Left hindlimb (tissue), 1 donor: ENCODE measurements at regions not wholly inside any gene's neighbourhood (a gene's known extent, or its start where the extent isn't known, plus 50 kb on each side); places are given as distances from the start of the nearest gene placed in this dataset.
A peak's percentile ranks its signal among the peaks of the same experiment; 100 is the strongest.

ENCODE experiments used
- DNase-seq: peaks from one replicate; pipeline ENCODE4 v3.0.0-alpha.2; 2018

DNA sequence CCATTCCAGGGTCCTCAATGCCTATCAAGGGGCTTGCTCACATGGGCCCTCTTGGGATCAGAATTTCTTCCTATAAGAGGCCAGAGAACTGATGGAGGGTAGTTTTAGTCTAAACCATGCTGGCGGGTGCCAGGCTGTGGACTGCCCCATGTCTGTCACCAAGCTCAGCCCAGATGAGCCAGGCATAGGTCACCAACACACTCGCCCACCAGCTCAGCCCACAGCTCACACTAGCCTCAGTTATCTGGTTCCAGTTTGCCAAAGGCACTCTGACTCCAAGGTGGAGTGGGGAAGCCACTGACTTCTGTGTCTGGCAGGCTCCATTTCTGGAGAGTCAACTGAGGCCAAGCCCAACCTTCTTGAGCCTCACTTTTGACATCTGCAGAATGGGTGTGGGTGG is 50.7 kb upstream of the INSYN1 start:
- no peak for DNase-seq

DNA sequence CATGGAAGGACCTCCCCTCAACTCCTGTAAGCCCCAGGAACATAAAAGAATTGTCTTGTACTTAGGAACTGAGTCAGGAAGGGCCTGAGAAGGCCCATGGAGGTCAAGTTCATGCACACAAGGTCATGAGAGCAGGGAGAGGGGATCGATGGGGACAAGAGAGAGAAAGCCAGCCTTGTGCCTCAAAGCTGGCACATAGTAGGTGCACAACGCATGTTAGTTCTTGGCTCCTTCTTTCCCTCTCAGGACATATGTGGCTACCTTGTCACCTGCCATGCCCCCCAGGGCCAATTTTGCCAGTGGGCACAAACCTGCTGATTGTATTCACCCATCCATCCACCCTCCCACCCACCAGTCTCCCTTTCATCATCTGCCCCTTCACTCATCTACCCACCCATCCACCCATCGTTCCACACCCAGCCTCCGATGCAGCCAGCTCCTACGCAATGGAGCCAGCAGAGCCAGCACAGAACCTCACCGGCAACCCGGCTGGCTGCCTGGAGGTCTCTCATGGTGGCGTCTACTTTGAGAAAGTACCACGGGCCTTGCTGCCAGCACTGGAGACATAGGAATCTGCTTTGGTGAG is 52.4 kb upstream of the INSYN1 start:
- no peak for DNase-seq

DNA sequence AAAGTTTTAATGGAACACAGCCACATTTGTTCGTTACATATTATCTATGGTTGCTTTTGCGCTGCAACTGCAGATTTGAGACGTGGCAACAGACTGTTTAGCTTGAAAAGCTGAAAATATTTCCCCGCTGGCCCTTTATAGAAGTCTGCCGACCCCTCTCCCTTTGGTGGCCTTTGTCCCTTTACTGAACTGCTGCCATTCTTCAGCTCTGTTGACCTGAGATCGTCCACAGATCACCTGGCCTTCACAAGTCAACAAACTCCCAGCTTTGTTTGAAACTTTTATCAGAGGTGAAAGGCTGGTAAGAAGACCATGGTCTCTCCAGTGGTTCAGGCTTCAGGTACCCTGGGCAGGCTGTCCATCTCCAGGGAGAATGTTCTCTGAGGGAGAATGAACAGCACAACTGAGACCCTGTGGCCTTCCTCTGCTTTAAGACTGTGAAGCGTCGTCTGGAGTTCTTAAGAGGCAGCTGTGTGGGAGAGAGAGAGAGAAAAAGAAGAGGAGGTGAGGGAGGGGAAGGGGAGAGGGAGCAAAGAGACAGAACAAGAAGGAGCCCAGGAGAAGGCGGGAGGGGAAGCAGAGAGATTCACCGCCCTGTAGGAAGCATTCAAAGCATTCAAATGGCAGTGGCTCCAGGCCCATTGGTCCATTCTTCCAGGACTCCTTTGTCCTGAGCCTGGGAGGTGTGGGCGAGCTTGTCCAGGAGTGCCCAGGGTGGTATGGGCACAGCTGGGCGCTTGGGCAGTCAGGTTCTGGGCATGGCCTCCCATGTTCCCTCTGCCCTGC is 53.7 kb upstream of the INSYN1 start:
- no peak for DNase-seq

DNA sequence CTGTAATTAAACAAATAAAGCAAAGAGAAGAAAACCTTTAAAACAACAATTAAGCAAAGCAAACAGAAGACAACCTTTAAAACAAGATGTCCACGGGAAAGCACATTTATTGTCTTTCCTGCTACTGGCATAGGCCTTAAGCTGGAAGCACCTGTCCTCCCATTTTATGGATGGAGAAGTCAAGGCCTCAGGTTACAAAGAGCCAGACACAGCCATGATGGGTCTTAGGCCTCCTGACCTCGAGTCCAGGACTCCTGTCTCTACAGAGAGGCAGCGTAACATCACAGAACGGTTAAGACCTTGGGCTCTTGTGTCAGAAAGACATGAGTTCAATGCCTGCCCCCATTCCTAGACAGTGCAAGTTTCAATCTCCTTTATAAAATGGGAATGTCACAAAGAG is 54.7 kb upstream of the INSYN1 start:
- no peak for DNase-seq

DNA sequence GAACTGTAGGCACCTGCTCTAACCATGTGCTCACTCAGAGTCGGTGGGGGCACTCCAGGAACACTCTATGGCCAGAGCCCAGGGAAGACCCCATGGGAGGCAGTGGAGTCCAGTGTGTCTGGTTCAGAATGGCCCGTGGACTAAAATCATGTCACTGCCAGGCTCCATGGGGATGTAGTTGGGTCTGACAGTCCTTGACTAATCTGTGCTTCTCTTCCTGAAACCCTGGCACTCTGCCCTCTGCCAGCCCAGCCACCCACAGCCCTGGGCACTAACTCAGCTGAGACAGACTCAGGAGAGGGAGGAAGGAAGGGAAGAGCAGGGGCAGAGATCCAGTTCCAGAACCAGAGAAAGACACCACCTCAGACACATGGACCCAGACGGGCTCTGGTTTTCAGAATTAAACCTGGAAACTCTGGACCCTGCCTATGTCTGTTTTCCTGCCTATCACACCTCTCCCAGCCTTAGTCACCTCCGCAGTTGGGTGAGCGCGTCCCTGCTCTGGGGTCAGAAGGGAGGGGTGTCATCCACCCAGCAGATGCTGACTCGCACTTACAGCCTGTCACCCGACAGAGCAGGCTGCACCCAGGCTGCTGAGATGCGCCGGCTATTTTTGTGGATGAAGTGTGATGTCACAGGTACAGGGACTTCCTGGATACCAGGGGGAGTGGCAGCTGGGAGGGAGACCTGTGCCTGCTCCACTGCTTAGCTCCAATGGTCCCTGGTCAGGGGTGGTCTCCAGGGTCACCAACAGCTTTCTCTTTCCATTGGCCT is 56.8 kb upstream of the INSYN1 start:
- DNase-seq = no peak

DNA sequence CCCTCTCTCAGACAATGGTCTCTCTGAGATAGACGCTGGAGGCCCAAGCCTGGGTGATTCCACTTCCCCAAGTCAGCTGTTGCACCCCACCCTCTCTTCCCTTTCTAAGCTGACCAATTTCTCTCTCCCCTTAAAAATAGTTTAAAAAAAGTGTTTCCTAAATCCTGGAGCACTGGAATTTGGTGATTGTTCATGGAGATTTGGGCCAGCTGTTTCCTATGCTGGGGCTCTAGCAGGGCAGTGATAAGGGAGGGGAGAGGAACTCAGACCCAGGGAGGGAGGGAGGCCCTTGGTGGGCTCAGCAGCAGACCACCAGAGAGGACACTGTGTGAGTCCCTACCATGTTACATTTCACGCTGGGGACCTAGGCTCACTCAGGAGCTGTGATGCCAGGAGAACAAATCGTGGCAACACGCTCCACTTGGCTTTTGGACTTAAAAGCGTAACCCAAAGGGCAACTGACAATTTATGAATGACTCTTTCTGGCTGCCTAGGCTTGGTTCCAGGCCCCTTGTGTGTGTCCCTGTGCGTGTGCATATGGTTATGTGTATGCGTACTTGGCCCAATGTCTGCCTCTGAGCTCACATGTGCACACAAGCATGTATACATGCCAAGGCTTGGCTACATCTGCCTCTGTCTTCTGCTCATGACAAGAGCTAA is 59.8 kb upstream of the INSYN1 start:
- DNase-seq = peak; percentile 52

DNA sequence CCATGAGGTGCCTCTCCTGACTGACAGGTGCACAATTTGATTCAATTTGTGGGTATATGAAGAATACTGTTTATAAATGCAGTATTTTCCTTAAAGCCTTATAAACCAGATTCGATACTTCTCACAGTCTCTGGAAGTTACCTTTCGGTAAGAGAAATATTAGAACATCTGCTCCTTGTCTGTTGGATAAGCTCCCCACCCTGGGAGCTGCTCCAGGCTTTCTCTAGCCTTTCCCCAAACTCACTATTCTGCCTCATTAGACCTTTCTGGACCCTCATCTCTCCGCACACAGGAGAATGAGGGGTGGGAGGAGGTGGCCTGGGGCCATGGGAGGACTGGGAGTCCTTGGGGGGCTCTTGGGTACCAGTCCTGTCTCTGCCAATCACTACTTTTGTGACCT is 59.8 kb upstream of the TBC1D21 start:
- DNase-seq = no peak

DNA sequence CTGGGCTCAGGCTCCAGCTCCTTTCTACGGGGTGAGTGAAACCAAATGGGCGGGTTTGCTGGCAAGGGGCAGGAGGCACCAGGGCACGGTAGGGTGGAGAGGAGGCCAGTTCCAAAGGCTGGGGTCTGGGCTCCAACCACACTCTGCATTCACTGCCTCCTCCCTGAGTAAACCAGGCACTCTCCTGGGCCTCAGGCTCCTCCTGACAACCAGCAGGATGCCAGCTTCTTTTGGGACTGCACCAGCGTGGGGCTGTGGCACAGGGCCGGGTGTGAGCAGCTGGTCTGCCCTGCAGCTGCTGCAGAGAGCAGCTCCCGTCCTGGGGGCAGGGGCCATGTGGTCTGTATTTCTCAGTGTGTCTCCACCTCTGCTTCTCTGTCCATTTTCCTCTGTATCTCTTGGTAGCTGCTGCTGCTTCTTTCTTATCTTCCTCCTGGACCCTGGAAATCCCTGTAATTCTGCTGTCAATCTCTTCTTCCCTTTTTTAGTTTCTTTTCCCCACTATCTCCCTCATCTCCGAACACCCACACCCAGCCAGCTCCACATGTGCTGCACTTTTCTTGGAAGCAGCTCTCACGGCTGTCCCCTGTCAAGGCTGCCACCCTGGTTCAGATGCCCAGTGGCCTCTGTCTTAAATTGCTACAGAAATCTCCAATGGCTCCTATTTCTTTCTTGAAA is 54.9 kb upstream of the TBC1D21 start:
- DNase-seq = no peak

DNA sequence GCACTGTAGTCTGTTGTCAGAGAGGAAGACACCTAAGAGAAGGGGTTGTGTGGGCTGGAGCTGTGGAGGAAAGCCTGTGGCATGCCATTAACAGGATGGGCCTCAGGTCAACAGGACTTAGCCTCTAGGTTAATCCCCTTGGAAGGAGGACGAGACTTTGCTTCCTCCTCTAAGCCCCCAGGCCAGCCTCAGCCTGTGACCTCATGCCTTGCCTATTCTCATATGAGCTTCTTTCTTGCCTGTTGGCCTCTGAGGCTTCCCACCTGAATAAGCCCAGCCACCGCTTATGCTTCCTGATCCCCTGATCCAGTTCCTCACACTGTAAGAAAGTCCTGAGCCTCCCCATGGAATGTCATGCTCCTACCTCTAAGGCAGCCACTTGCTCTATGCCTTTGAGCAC is 52.2 kb upstream of the TBC1D21 start:
- no peak for DNase-seq

DNA sequence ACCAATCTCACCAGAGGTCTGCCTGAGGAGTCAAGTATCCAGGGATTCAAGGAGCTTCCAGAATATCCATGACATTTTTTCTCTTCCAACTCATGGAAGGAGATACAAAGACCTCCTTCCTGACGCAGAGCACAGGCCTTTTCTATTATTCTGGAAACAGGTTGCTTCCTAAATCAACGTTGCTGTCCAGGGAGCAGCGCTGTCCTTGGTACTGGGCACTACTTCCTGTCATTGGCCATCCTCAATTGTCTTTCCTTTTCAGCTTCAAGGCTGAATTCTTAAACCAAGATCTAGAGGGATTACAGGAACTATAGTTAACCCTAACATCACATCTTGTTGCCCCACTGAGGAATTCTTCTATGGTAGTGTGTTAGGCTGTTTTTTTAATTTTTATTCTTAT is 50.4 kb upstream of the TBC1D21 start:
- DNase-seq = no peak
